MM.1S (cell line): ENCODE measurements at regions not wholly inside any gene's neighbourhood (a gene's known extent, or its start where the extent isn't known, plus 50 kb on each side); places are given as distances from the start of the nearest gene placed in this dataset.

Experiments
- DNase-seq: peaks from one replicate; pipeline ENCODE4 v3.0.0-alpha.2; 2015
- H2AFZ ChIP-seq: fragments of 300-600 bp; sonication (generic); 2 replicates; pipeline ENCODE4 v1.6.0; 2016; ENCODE audit warnings: antibody characterized with exemption, low read length
- H3F3A ChIP-seq: fragments of 300-600 bp; sonication (generic); 2 replicates; pipeline ENCODE4 v1.6.1; 2016; ENCODE audit warnings: mild to moderate bottlenecking, antibody characterized with exemption, low read length, moderate library complexity, mixed read lengths; ENCODE audit not compliant: insufficient read depth
- H3K27ac ChIP-seq: fragments of 300-600 bp; sonication (generic); 2 replicates; pipeline ENCODE4 v1.5.1; 2016; ENCODE audit warnings: mild to moderate bottlenecking, low read length
- H3K27me3 ChIP-seq: fragments of 300-600 bp; sonication (generic); replicated peaks from 2 replicates; pipeline ENCODE4 v1.6.0; 2016; ENCODE audit warnings: low read length; ENCODE audit not compliant: insufficient read depth
- H3K36me3 ChIP-seq: fragments of 300-600 bp; sonication (generic); replicated peaks from 2 replicates; pipeline ENCODE4 v1.6.1; 2016; ENCODE audit warnings: mild to moderate bottlenecking, low read length, mixed read lengths; ENCODE audit not compliant: insufficient read depth
- H3K4me1 ChIP-seq: fragments of 300-600 bp; sonication (generic); 2 replicates; pipeline ENCODE4 v1.6.1; 2016; ENCODE audit warnings: low read length, mixed read lengths
- H3K4me2 ChIP-seq: fragments of 300-600 bp; sonication (generic); 2 replicates; pipeline ENCODE4 v1.6.0; 2016; ENCODE audit warnings: low read depth, low read length
- H3K4me3 ChIP-seq: fragments of 300-600 bp; sonication (generic); 2 replicates; pipeline ENCODE4 v1.5.1; 2016; ENCODE audit warnings: low read length, mixed read lengths
- H3K79me2 ChIP-seq: fragments of 300-600 bp; sonication (generic); 2 replicates; pipeline ENCODE4 v1.6.1; 2016; ENCODE audit warnings: mixed run types, low read length, mixed read lengths
- H3K9ac ChIP-seq: fragments of 300-600 bp; sonication (generic); 2 replicates; pipeline ENCODE4 v1.6.1; 2016; ENCODE audit warnings: low read length, mixed read lengths
- H3K9me2 ChIP-seq: fragments of 300-600 bp; sonication (generic); replicated peaks from 2 replicates; pipeline ENCODE4 v1.6.1; 2016; ENCODE audit warnings: mild to moderate bottlenecking, low read length, mixed read lengths; ENCODE audit not compliant: insufficient read depth
- H3K9me3 ChIP-seq: fragments of 300-600 bp; sonication (generic); replicated peaks from 2 replicates; pipeline ENCODE4 v1.6.1; 2016; ENCODE audit warnings: mild to moderate bottlenecking, low read length, mixed read lengths; ENCODE audit not compliant: insufficient read depth
- H4K20me1 ChIP-seq: fragments of 300-600 bp; sonication (generic); 2 replicates; pipeline ENCODE4 v1.6.1; 2016; ENCODE audit warnings: mild to moderate bottlenecking, low read length, moderate library complexity, mixed read lengths; ENCODE audit not compliant: insufficient read depth
- EZH2 ChIP-seq: fragments of 300-600 bp; sonication (generic); optimal IDR thresholded peaks from 2 replicates; pipeline ENCODE3; 2017; ENCODE audit warnings: low read depth, mild to moderate bottlenecking, antibody characterized with exemption, low read length, mixed read lengths
- EZH2phosphoT487 ChIP-seq: fragments of 300-600 bp; sonication (generic); IDR thresholded peaks from 2 replicates; pipeline ENCODE4 v1.6.1; 2018; ENCODE audit warnings: antibody characterized with exemption, low read length
- TF ChIP-seq, protein P1 (sequence below): fragments of 300-600 bp; sonication (generic); IDR thresholded peaks from 2 replicates; pipeline ENCODE4 v1.5.1; 2016; ENCODE audit warnings: antibody characterized with exemption, low read length, mixed read lengths

GRCh38 chr22:46056546-46057245 lies 79.7 kb upstream of the WNT7B start:
- peak overlapping the region; percentile 61 for H3K9ac ChIP-seq
- no peaks in the 10 kb centered on the region for H3K9me3 ChIP-seq
- no peaks in the 10 kb centered on the region for H3K9me2 ChIP-seq
- DNase-seq = no peak
- H3K36me3 ChIP-seq = no peaks in the 10 kb centered on the region
- peaks cover 41% of the 10 kb centered on the region for H3K4me1 ChIP-seq
- peak overlapping the region; percentile 91 for H3K4me2 ChIP-seq
- peak overlapping the region; percentile 86 for H3K27ac ChIP-seq
- no peaks in the 10 kb centered on the region for H3K27me3 ChIP-seq
- H4K20me1 ChIP-seq = no peaks in the 10 kb centered on the region
- peaks cover 62% of the 10 kb centered on the region for H3K79me2 ChIP-seq
- peaks cover 34% of the 10 kb centered on the region for H3F3A ChIP-seq
- TF ChIP-seq EZH2phosphoT487 = no peak
- TF ChIP-seq, protein P1, sequence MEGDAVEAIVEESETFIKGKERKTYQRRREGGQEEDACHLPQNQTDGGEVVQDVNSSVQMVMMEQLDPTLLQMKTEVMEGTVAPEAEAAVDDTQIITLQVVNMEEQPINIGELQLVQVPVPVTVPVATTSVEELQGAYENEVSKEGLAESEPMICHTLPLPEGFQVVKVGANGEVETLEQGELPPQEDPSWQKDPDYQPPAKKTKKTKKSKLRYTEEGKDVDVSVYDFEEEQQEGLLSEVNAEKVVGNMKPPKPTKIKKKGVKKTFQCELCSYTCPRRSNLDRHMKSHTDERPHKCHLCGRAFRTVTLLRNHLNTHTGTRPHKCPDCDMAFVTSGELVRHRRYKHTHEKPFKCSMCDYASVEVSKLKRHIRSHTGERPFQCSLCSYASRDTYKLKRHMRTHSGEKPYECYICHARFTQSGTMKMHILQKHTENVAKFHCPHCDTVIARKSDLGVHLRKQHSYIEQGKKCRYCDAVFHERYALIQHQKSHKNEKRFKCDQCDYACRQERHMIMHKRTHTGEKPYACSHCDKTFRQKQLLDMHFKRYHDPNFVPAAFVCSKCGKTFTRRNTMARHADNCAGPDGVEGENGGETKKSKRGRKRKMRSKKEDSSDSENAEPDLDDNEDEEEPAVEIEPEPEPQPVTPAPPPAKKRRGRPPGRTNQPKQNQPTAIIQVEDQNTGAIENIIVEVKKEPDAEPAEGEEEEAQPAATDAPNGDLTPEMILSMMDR = no peak
- no peak for TF ChIP-seq EZH2
- H2AFZ ChIP-seq = no peak overlapping the region
- H3K4me3 ChIP-seq = peak overlapping the region; percentile 39; the same call in 1 of the 2 replicates

GRCh38 chr22:46057246-46058090 lies 80.5 kb upstream of the WNT7B start:
- Histone ChIP-seq H3F3A (peaks cover 29% of the 10 kb centered on the region), H3K27ac (peak overlapping the region; percentile 86), H3K9me3 (no peaks in the 10 kb centered on the region), H3K27me3 (no peaks in the 10 kb centered on the region), H3K36me3 (no peaks in the 10 kb centered on the region), H3K4me3 (peak overlapping the region; percentile 39), H3K4me2 (peak overlapping the region; percentile 91), H4K20me1 (no peaks in the 10 kb centered on the region), H3K9ac (peak overlapping the region; percentile 61), H2AFZ (no peak overlapping the region), H3K9me2 (no peaks in the 10 kb centered on the region), H3K79me2 (peaks cover 60% of the 10 kb centered on the region), H3K4me1 (peaks cover 33% of the 10 kb centered on the region)
- DNase-seq = peak; percentile 23
- TF ChIP-seq, protein P1 = no peak
- TF ChIP-seq EZH2phosphoT487 (no peak), EZH2 (no peak)

- H3K36me3 ChIP-seq = no peaks in the 10 kb centered on the region
- no peaks in the 10 kb centered on the region for H4K20me1 ChIP-seq
- H3K4me3 ChIP-seq = peak overlapping the region; percentile 39
- peaks cover 62% of the 10 kb centered on the region for H3K79me2 ChIP-seq
- no peaks in the 10 kb centered on the region for H3K9me2 ChIP-seq
- peak overlapping the region; percentile 91 for H3K4me2 ChIP-seq
- H3K4me1 ChIP-seq = peaks cover 31% of the 10 kb centered on the region
- H2AFZ ChIP-seq = no peak overlapping the region
- H3K9me3 ChIP-seq = no peaks in the 10 kb centered on the region
- H3F3A ChIP-seq = peaks cover 23% of the 10 kb centered on the region
- H3K27me3 ChIP-seq = no peaks in the 10 kb centered on the region
- peak overlapping the region; percentile 61 for H3K9ac ChIP-seq
- TF ChIP-seq EZH2 (no peak), EZH2phosphoT487 (no peak)
- TF ChIP-seq, protein P1 = no peak
- peak; percentile 89 for DNase-seq
- peak overlapping the region; percentile 86 for H3K27ac ChIP-seq
Observed at GRCh38 chr22:46058091-46058420, 81.1 kb upstream of the WNT7B start.
